ENCODE measurements at regions not wholly inside any gene's neighbourhood (a gene's known extent, or its start where the extent isn't known, plus 50 kb on each side); places are given as distances from the start of the nearest gene placed in this dataset.

GRCh38 chr2:236679884-236680860 is 110.5 kb downstream of the ACKR3 start:
- Histone ChIP-seq H2AFZ (ENCODE audit: low read length) (no peak overlapping the region), H2BK5ac (ENCODE audit: low read depth, low read length) (no peak overlapping the region)
- POLR2A ChIA-PET (ENCODE audit: partially characterized antibody): no interaction called here

More at GRCh38 chr2:236679884-236680860, 110.5 kb downstream of the ACKR3 start:
- 88% methylated on average over 10 of the region's 10 CpGs; no CpG with 5 or more reads in 1 of the 2 experiments for WGBS, 2 experiments (ENCODE audit: extremely low coverage in 1 of 2, insufficient coverage in 1 of 2, insufficient read length in 1 of 2, insufficient replicate concordance in 2 of 2, low coverage in 1 of 2, low lambda C conversion rate in 2 of 2, missing lambda C conversion rate in 1 of 2)
- H2BK20ac ChIP-seq (ENCODE audit: low read length): no peak overlapping the region
- H3K4me2 ChIP-seq (ENCODE audit: insufficient read depth in 1 of 2, low read depth in 2 of 2, low read length in 2 of 2): no peak overlapping the region
- no peaks in the 10 kb centered on the region for H3K23me2 ChIP-seq (ENCODE audit: low read depth, low read length)
- H3K14ac ChIP-seq (ENCODE audit: insufficient read length): no peak overlapping the region
- no peak overlapping the region for H3K56ac ChIP-seq (replicated peaks; ENCODE audit: insufficient read length, low read depth, low read length)
- no peak overlapping the region for H4K91ac ChIP-seq (replicated peaks; ENCODE audit: insufficient read length, low read length)
- no peak overlapping the region for H2BK12ac ChIP-seq (ENCODE audit: low read depth, low read length)
- no peaks in the 10 kb centered on the region for H3K36me3 ChIP-seq (ENCODE audit: control insufficient read depth in 2 of 4, insufficient read depth in 4 of 4, low read length in 3 of 4)
- no peak overlapping the region for H3K23ac ChIP-seq (ENCODE audit: insufficient read length)
- H3K9ac ChIP-seq (replicated peaks in 1 of 4; ENCODE audit: extremely low read depth in 1 of 4, low read depth in 3 of 4, low read length in 3 of 4): no peak overlapping the region
- no peak overlapping the region for H4K8ac ChIP-seq (ENCODE audit: extremely low read depth, insufficient read depth, low read length)
- no peak for TF ChIP-seq NANOG (IDR thresholded peaks at IDR 0.05; ENCODE audit: insufficient read depth, low read depth, low read length, poor library complexity, severe bottlenecking)
- no peak for TF ChIP-seq RAD21 (IDR thresholded peaks at IDR 0.05 in 1 of 2, conservative IDR thresholded peaks at IDR 0.05 in 1 of 2; ENCODE audit: low read depth in 2 of 2, low read length in 2 of 2)
- TF ChIP-seq USF2 (IDR thresholded peaks at IDR 0.05; ENCODE audit: low read length): no peak
- no peak for TF ChIP-seq ASH2L (IDR thresholded peaks at IDR 0.05; ENCODE audit: low read length)
- TF ChIP-seq ZNF274 (IDR thresholded peaks at IDR 0.05; ENCODE audit: borderline replicate concordance, extremely low read depth, low read length): no peak
- no peak for TF ChIP-seq HDAC2 (IDR thresholded peaks at IDR 0.05; ENCODE audit: borderline replicate concordance in 1 of 2, low read depth in 2 of 2, low read length in 2 of 2)
- no peak for TF ChIP-seq RFX5 (IDR thresholded peaks at IDR 0.05; ENCODE audit: borderline replicate concordance, low read depth, low read length)
- no peak overlapping the region for H3K27ac ChIP-seq (ENCODE audit: low read depth, low read length)
- H3K4me3 ChIP-seq (ENCODE audit: extremely low read depth in 1 of 4, insufficient read depth in 2 of 4, low read depth in 3 of 4, low read length in 4 of 4): no peak overlapping the region
- H4K5ac ChIP-seq (ENCODE audit: insufficient read length, low read depth, low read length): no peak overlapping the region
- H3K9me3 ChIP-seq (ENCODE audit: insufficient read depth in 2 of 2, low read depth in 1 of 2, low read length in 1 of 2): no peaks in the 10 kb centered on the region
- no peaks in the 10 kb centered on the region for H3K27me3 ChIP-seq (replicated peaks in 1 of 4; ENCODE audit: control insufficient read depth in 3 of 4, extremely low read depth in 1 of 4, insufficient read depth in 3 of 4, low read length in 3 of 4)
- no peaks in the 10 kb centered on the region for H3K79me1 ChIP-seq (ENCODE audit: low read depth, low read length)
- no peaks in the 10 kb centered on the region for H4K20me1 ChIP-seq (replicated peaks in 1 of 2; ENCODE audit: control insufficient read depth in 1 of 2, insufficient read depth in 2 of 2, low read length in 2 of 2)
- peaks cover 0 to 4% (median 2%) of the 10 kb centered on the region in 4 experiments; a peak in 2 of 7 replicates for H3K4me1 ChIP-seq (replicated peaks in 1 of 4; ENCODE audit: control insufficient read depth in 3 of 4, insufficient read depth in 4 of 4, low read length in 3 of 4)
- no peak overlapping the region for H2AK5ac ChIP-seq (ENCODE audit: low read depth, low read length)
- H3K79me2 ChIP-seq (ENCODE audit: control insufficient read depth in 1 of 2, insufficient read depth in 2 of 2, low read length in 2 of 2): no peaks in the 10 kb centered on the region
- no peak overlapping the region for H3K18ac ChIP-seq (ENCODE audit: extremely low read depth, low read length)
- no peak overlapping the region for H2BK120ac ChIP-seq (replicated peaks; ENCODE audit: low read depth, low read length)
- FAIRE-seq: no peak
- CTCF ChIA-PET (ENCODE audit: partially characterized antibody): interaction anchor here (1.5 kb wide), 1 partner anchor 13 kb away, joined by 4 read pairs; no protein-coding TSS in a partner anchor
- no peak overlapping the region for H2BK15ac ChIP-seq (ENCODE audit: low read length)
- no peak for DNase-seq (ENCODE audit: low read depth in 1 of 2, low spot score in 2 of 2)
- H3K4ac ChIP-seq (replicated peaks; ENCODE audit: insufficient read length, low read depth, low read length): no peak overlapping the region

All from H1 (cell line).